Cardiac muscle cell (in vitro differentiated cells and primary cell): ENCODE measurements at regions not wholly inside any gene's neighbourhood (a gene's known extent, or its start where the extent isn't known, plus 50 kb on each side); places are given as distances from the start of the nearest gene placed in this dataset.

Experiments
- DNase-seq, 2 donors: peaks; one replicate each; pipeline versions ENCODE4 v3.0.0 to v3.0.0-alpha.2; 2010 to 2017; ENCODE audit warnings: low read depth in 1 of 2, low spot score in 1 of 2
- H3K27ac ChIP-seq: fragments of 200-600 bp; sonication (generic); 2 replicates; pipeline ENCODE4 v1.5.1; 2016
- H3K27me3 ChIP-seq: fragments of 200-600 bp; sonication (generic); 2 replicates; pipeline ENCODE4 v1.6.0; 2016; ENCODE audit warnings: control low read depth
- H3K36me3 ChIP-seq: fragments of 200-600 bp; sonication (generic); 2 replicates; pipeline ENCODE4 v1.5.1; 2016; ENCODE audit warnings: control low read depth
- H3K4me1 ChIP-seq: fragments of 200-600 bp; sonication (generic); 2 replicates; pipeline ENCODE4 v1.8.1; 2017; ENCODE audit warnings: low read depth, mild to moderate bottlenecking, mixed run types
- H3K4me3 ChIP-seq: fragments of 200-600 bp; sonication (generic); 2 replicates; pipeline ENCODE4 v1.5.1; 2016; ENCODE audit warnings: mild to moderate bottlenecking
- H3K9me3 ChIP-seq: fragments of 200-600 bp; sonication (generic); 2 replicates; pipeline ENCODE4 v1.5.1; 2017; ENCODE audit warnings: low read depth, mild to moderate bottlenecking, control low read depth
- TF ChIP-seq, protein P1 (sequence below): IDR thresholded peaks from 2 replicates; pipeline ENCODE4 v1.5.1; 2012; ENCODE audit warnings: low read depth, mild to moderate bottlenecking, low read length

DNA sequence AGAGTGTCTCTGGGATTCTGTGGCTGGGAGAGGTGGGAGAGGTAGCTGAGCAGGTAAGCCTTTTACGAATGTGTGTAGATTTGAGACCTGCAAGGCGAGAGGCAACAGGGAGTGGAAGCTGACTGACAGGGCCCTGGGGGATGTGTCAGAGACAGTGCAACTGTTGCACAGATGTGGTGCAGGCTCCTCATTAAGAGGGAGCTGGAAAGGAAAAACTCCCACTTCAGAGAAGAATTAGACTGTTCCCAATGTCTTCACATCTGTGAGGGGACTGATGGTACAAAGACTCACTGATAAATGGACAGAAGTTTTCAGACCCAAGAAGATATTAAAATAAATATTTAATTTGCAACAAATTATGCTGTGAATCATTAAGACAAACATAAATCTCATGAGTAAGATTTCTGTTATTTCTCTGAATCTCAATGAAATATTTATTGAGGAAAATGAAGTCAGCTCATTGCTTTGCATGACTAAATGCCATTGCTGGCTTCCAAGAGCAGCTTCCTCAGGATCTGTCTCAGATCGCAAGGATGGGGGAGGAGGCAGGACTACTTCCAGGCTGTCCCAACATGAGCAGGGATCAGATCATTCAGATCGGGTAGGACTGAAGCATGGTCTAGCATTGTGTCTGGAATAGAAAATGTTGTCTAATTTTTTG lies 127.3 kb upstream of the ROPN1 start:
- DNase-seq = peak in 1 of 2 donors; percentile 22
- H3K9me3 ChIP-seq = no peaks in the 10 kb centered on the region
- H3K4me3 ChIP-seq = no peak overlapping the region
- no peaks in the 10 kb centered on the region for H3K36me3 ChIP-seq
- H3K27ac ChIP-seq = no peak overlapping the region
- H3K4me1 ChIP-seq = peaks cover 3% of the 10 kb centered on the region
- TF ChIP-seq, protein P1, sequence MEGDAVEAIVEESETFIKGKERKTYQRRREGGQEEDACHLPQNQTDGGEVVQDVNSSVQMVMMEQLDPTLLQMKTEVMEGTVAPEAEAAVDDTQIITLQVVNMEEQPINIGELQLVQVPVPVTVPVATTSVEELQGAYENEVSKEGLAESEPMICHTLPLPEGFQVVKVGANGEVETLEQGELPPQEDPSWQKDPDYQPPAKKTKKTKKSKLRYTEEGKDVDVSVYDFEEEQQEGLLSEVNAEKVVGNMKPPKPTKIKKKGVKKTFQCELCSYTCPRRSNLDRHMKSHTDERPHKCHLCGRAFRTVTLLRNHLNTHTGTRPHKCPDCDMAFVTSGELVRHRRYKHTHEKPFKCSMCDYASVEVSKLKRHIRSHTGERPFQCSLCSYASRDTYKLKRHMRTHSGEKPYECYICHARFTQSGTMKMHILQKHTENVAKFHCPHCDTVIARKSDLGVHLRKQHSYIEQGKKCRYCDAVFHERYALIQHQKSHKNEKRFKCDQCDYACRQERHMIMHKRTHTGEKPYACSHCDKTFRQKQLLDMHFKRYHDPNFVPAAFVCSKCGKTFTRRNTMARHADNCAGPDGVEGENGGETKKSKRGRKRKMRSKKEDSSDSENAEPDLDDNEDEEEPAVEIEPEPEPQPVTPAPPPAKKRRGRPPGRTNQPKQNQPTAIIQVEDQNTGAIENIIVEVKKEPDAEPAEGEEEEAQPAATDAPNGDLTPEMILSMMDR = no peak
- H3K27me3 ChIP-seq = peaks cover 91% of the 10 kb centered on the region

DNA sequence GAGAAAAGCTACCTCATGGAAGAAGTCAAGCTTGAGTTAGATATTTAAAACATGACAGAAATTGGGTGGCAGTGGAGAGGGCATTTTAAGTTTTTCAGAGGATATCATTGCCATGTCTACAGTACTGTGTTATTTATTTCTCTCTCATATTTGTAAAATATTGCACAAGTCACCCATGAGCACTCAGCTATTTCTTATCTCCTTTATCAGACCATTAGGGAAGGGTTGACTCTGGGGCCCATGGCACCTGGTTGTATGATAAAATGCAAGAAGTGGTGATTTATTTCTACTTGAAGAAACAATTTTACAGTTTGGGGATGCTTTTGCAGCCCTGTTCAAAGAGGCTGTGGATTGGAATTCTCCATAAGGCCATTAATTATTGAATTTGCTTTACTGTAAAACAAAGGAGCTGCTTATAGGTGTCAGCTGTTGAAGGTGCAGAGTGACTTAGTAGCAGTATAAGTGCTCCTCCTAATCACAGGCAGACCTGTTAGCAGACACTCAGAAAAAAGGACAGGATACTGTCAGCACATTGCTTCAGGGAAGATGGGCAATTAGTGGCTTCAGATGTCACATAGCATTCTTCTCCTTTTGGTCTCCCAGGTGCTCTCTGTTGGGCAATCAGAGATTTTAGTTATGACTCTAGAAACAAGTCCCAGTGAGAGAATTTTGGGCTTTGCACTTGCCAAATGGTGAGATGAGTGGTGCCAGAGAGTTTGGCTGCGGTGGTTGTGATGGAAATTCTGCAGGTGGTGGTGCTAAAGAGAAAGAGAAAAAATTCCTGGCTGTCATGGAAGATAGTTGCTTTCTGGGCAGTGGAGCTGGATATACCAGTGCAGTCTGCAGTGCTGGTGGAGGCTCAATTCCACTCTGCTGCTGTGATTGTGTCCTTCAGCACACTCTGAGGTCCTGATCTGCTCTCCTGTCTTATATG lies 129.7 kb upstream of the ROPN1 start:
- no peak overlapping the region for H3K4me3 ChIP-seq
- peaks cover 3% of the 10 kb centered on the region for H3K4me1 ChIP-seq
- H3K27ac ChIP-seq = no peak overlapping the region
- H3K27me3 ChIP-seq = peaks cover 91% of the 10 kb centered on the region
- peak in 1 of 2 donors; percentile 2 for DNase-seq
- TF ChIP-seq, protein P1 = no peak
- H3K9me3 ChIP-seq = no peaks in the 10 kb centered on the region
- H3K36me3 ChIP-seq = no peaks in the 10 kb centered on the region

DNA sequence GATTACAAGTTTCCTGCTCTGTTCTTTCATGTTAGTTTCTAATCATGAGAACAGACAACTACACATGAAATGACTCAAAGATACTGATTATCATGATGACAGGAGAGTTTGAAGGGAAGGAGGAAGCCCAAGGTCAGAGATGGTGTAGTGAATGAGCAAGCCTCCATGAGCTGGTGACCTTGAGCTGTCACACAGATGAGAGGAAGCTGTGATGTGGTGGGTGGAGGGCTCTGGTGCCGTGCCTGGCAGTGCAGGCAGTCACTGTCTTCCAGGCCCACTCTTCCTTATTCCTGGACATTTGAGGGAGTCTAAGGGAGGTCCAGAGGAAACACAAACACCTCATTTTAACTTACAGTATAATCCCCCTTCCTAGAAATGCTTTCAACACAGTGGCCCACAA lies 133.4 kb upstream of the ROPN1 start:
- H3K36me3 ChIP-seq = no peaks in the 10 kb centered on the region
- TF ChIP-seq, protein P1 = no peak
- no peaks in the 10 kb centered on the region for H3K9me3 ChIP-seq

DNA sequence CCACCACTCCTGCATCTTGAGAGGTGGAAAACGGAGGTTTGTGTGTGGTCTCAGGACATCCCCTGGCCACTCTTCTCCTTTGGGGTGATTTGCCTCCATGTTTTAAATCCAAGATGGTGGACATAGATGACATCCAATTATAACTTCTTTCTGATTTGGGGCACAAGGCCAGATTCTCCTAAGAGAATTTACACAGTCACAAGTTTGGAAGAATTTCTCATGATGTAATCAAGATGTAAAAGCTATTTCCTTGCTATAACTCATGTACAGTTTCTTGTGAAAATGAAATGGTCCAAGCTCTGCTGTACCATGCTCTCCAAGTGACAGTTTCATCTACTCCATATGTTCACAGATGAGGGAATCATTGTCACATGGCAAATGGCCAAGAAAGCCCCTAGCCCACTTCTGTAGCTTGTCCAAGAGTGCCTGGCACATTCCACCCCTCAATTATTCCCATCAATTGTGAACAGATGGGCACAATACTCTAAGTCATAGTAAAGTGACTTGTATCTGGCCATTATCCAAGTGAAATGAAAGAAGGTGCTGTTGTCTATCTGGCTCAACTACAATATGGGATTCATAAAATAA lies 134.6 kb upstream of the ROPN1 start:
- Histone ChIP-seq H3K27ac (no peak overlapping the region), H3K36me3 (no peaks in the 10 kb centered on the region), H3K27me3 (peaks cover 97% of the 10 kb centered on the region), H3K4me1 (peaks cover under 1% of the 10 kb centered on the region), H3K4me3 (no peak overlapping the region), H3K9me3 (no peaks in the 10 kb centered on the region)
- TF ChIP-seq, protein P1 = no peak
- no peak for DNase-seq

More for the DNA sequence above, 133.4 kb upstream of the ROPN1 start:
- DNase-seq = no peak
- Histone ChIP-seq H3K27me3 (peaks cover 91% of the 10 kb centered on the region), H3K27ac (no peak overlapping the region), H3K4me3 (no peak overlapping the region), H3K4me1 (peaks cover 3% of the 10 kb centered on the region)

DNA sequence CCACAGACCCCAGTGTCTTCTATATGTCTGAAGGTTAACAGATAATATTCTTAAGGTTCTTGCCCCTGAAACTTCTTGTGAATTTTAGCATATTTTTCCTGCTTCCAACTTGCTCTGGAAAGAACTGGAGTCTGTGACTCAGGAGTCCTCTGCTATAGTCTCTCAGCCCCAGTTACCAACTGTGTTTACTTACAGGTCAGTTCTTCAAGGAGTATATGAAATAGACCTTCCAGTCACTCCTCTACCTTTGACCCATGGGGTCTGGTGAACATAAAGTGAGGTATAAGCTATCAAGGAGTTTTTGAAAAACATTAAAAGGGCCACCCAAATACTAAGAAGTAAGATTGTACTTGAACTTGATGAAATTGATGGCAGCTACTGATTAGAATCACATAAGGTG lies 139.2 kb upstream of the ROPN1 start:
- Histone ChIP-seq H3K27ac (no peak overlapping the region), H3K4me1 (no peaks in the 10 kb centered on the region), H3K27me3 (peaks cover 91% of the 10 kb centered on the region), H3K36me3 (no peaks in the 10 kb centered on the region), H3K9me3 (no peaks in the 10 kb centered on the region), H3K4me3 (no peak overlapping the region)
- no peak for DNase-seq
- TF ChIP-seq, protein P1 = no peak
